ENCODE measurements at regions not wholly inside any gene's neighbourhood (a gene's known extent, or its start where the extent isn't known, plus 50 kb on each side); places are given as distances from the start of the nearest gene placed in this dataset.

DNA sequence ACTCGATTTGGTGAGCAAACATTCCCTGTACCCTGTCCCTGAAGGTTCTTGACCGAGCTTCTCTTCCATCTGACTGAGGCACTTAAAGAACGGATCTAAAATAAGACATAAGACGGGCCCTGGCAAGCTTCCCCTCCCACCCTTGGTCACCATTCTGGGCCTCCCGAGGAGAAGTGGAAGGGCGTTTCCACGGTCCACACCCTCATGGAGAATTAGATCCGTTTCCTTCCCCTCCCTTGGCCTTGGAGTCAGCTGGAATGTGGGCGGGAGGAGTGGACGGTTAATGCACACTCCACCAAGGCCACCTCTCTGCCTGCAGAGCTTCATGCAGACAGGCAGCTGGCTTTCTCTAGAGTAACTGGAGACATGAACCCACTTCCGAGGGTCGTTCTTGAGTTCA lies 257.3 kb upstream of the APCDD1 start:
- TF ChIP-seq, protein P1, sequence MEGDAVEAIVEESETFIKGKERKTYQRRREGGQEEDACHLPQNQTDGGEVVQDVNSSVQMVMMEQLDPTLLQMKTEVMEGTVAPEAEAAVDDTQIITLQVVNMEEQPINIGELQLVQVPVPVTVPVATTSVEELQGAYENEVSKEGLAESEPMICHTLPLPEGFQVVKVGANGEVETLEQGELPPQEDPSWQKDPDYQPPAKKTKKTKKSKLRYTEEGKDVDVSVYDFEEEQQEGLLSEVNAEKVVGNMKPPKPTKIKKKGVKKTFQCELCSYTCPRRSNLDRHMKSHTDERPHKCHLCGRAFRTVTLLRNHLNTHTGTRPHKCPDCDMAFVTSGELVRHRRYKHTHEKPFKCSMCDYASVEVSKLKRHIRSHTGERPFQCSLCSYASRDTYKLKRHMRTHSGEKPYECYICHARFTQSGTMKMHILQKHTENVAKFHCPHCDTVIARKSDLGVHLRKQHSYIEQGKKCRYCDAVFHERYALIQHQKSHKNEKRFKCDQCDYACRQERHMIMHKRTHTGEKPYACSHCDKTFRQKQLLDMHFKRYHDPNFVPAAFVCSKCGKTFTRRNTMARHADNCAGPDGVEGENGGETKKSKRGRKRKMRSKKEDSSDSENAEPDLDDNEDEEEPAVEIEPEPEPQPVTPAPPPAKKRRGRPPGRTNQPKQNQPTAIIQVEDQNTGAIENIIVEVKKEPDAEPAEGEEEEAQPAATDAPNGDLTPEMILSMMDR (IDR thresholded peaks at IDR 0.05; ENCODE audit: poor library complexity): no peak
- no peak for TF ChIP-seq EZH2 (IDR thresholded peaks at IDR 0.05; ENCODE audit: borderline replicate concordance)

Measured in hepatocyte (in vitro differentiated cells).